Large intestine (tissue), 3 donors: ENCODE measurements at regions not wholly inside any gene's neighbourhood (a gene's known extent, or its start where the extent isn't known, plus 50 kb on each side); places are given as distances from the start of the nearest gene placed in this dataset.

Source experiments
- DNase-seq, 2 donors: peaks; one replicate each; pipeline versions ENCODE4 v3.0.0 to v3.0.0-alpha.2; 2013
- H3K27ac ChIP-seq: one replicate; pipeline ENCODE4 v1.5.1; 2013; ENCODE audit warnings: low read length
- H3K27me3 ChIP-seq: 2 replicates; pipeline ENCODE4 v1.6.1; 2013; ENCODE audit warnings: low read length; ENCODE audit not compliant: control insufficient read depth, insufficient read depth
- H3K36me3 ChIP-seq: 2 replicates; pipeline ENCODE4 v1.6.1; 2013; ENCODE audit warnings: low read length; ENCODE audit not compliant: control insufficient read depth, insufficient read depth
- H3K4me1 ChIP-seq: one replicate; pipeline ENCODE4 v1.6.1; 2013; ENCODE audit warnings: low read length; ENCODE audit not compliant: control insufficient read depth, insufficient read depth
- H3K4me3 ChIP-seq: one replicate; pipeline ENCODE4 v1.5.1; 2013; ENCODE audit warnings: low read length
- H3K9me3 ChIP-seq: one replicate; pipeline ENCODE4 v1.6.1; 2013; ENCODE audit warnings: mild to moderate bottlenecking, low read depth, low read length, moderate library complexity; ENCODE audit not compliant: control insufficient read depth
- WGBS: methylation state at CpG from one replicate; pipeline ENCODE4 v1.1.5; 2013; ENCODE audit warnings: low lambda C conversion rate; ENCODE audit not compliant: insufficient coverage; 5-methylcytosine and 5-hydroxymethylcytosine counted together

GRCh38 chr1:25023190-25023578 lies 93.1 kb upstream of the RUNX3 start:
- no peaks in the 10 kb centered on the region for H3K27me3 ChIP-seq
- no peak for DNase-seq
- H3K9me3 ChIP-seq, result no peaks in the 10 kb centered on the region
- H3K4me3 ChIP-seq, result no peak overlapping the region
- no CpG with 5 or more reads among the region's 6 CpGs for WGBS
- peaks cover 3% of the 10 kb centered on the region for H3K4me1 ChIP-seq
- peak overlapping the region; percentile 39 for H3K27ac ChIP-seq
- H3K36me3 ChIP-seq, result no peaks in the 10 kb centered on the region

GRCh38 chr1:25022361-25023189 lies 92.5 kb upstream of the RUNX3 start:
- H3K4me1 ChIP-seq, result peaks cover 3% of the 10 kb centered on the region
- H3K4me3 ChIP-seq, result no peak overlapping the region
- WGBS, result no CpG with 5 or more reads among the region's 20 CpGs
- H3K27me3 ChIP-seq, result no peaks in the 10 kb centered on the region
- H3K27ac ChIP-seq, result peak overlapping the region; percentile 39
- H3K36me3 ChIP-seq, result no peaks in the 10 kb centered on the region
- no peaks in the 10 kb centered on the region for H3K9me3 ChIP-seq
- peak; percentile 43 to 51 for DNase-seq

GRCh38 chr1:25021591-25022215 lies 91.6 kb upstream of the RUNX3 start:
- Histone ChIP-seq H3K36me3 (no peaks in the 10 kb centered on the region), H3K4me3 (no peak overlapping the region), H3K27ac (no peak overlapping the region), H3K4me1 (peaks cover 3% of the 10 kb centered on the region), H3K27me3 (no peaks in the 10 kb centered on the region), H3K9me3 (no peaks in the 10 kb centered on the region)
- no CpG with 5 or more reads among the region's 9 CpGs for WGBS
- no peak for DNase-seq

- WGBS, result no CpG with 5 or more reads among the region's 22 CpGs
- Histone ChIP-seq H3K27ac (no peak overlapping the region), H3K4me1 (peaks cover 3% of the 10 kb centered on the region), H3K9me3 (no peaks in the 10 kb centered on the region), H3K4me3 (no peak overlapping the region), H3K36me3 (no peaks in the 10 kb centered on the region), H3K27me3 (no peaks in the 10 kb centered on the region)
- no peak for DNase-seq
These were observed 90.9 kb upstream of the RUNX3 start for GRCh38 chr1:25020851-25021590.

- DNase-seq, result no peak
- H3K9me3 ChIP-seq, result no peaks in the 10 kb centered on the region
- H3K4me1 ChIP-seq, result peaks cover 3% of the 10 kb centered on the region
- H3K27ac ChIP-seq, result no peak overlapping the region
- WGBS, result no CpG with 5 or more reads among the region's 15 CpGs
- no peak overlapping the region for H3K4me3 ChIP-seq
- no peaks in the 10 kb centered on the region for H3K36me3 ChIP-seq
- H3K27me3 ChIP-seq, result no peaks in the 10 kb centered on the region
These were observed 90.2 kb upstream of the RUNX3 start for GRCh38 chr1:25020173-25020845.

- H3K9me3 ChIP-seq, result no peaks in the 10 kb centered on the region
- H3K27ac ChIP-seq, result no peak overlapping the region
- H3K4me3 ChIP-seq, result no peak overlapping the region
- no peaks in the 10 kb centered on the region for H3K27me3 ChIP-seq
- WGBS, result no CpG with 5 or more reads among the region's 13 CpGs
- no peaks in the 10 kb centered on the region for H3K36me3 ChIP-seq
- peaks cover 3% of the 10 kb centered on the region for H3K4me1 ChIP-seq
- no peak for DNase-seq
These were observed 89.5 kb upstream of the RUNX3 start for GRCh38 chr1:25019337-25020172.

GRCh38 chr1:25018943-25019336 lies 88.9 kb upstream of the RUNX3 start:
- WGBS, result no CpG with 5 or more reads among the region's 5 CpGs

GRCh38 chr1:25018110-25018735 lies 88.1 kb upstream of the RUNX3 start:
- 0% methylated on average over 1 of the region's 7 CpGs for WGBS
- Histone ChIP-seq H3K36me3 (no peaks in the 10 kb centered on the region), H3K27ac (no peak overlapping the region), H3K4me1 (peaks cover 3% of the 10 kb centered on the region), H3K27me3 (no peaks in the 10 kb centered on the region), H3K9me3 (no peaks in the 10 kb centered on the region), H3K4me3 (no peak overlapping the region)
- no peak for DNase-seq

More at GRCh38 chr1:25018943-25019336, 88.9 kb upstream of the RUNX3 start:
- Histone ChIP-seq H3K4me1 (peaks cover 3% of the 10 kb centered on the region), H3K9me3 (no peaks in the 10 kb centered on the region), H3K27me3 (no peaks in the 10 kb centered on the region), H3K36me3 (no peaks in the 10 kb centered on the region), H3K27ac (no peak overlapping the region), H3K4me3 (no peak overlapping the region)
- no peak for DNase-seq

- Histone ChIP-seq H3K27me3 (no peaks in the 10 kb centered on the region), H3K36me3 (no peaks in the 10 kb centered on the region), H3K9me3 (no peaks in the 10 kb centered on the region), H3K4me3 (no peak overlapping the region), H3K4me1 (peaks cover 3% of the 10 kb centered on the region), H3K27ac (no peak overlapping the region)
- no peak for DNase-seq
- WGBS, result no CpG with 5 or more reads among the region's 11 CpGs
These were observed 87.5 kb upstream of the RUNX3 start for GRCh38 chr1:25017436-25018109.
